OCI-M1 (cell line): ENCODE measurements at regions not wholly inside any gene's neighbourhood (a gene's known extent, or its start where the extent isn't known, plus 50 kb on each side); places are given as distances from the start of the nearest gene placed in this dataset.
A peak's percentile ranks its signal among the peaks of the same experiment; 100 is the strongest.
"Not testable (repeated sequence)": the region's sequence is repeated elsewhere in the genome, so short reads cannot be mapped to it uniquely, and the experiment has no call there.

ENCODE experiments used
- DNase-seq: peaks from one replicate; lab custom pipeline; 2025; lab: John Stamatoyannopoulos, UW

GRCh38 chr6:10128721-10129120 lies 286.2 kb downstream of the TFAP2A start:
- no peak for DNase-seq

DNA sequence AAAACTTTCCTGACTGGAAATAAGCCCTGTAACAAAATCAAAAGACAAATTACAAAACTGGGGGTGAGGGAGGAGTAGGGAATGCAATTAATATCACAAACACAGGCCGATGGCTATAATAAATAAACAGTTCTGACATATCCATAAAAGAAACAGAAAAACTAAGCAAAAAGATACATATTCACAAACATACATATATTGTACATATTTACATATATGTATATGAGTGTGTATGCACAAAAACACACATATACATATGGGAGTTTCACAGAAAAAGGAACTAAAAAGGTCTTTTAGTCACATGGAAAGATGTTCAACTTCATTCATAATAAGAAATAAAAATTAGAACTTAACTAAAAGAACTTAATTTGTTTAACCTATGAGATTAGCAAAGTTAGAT lies 292.7 kb downstream of the TFAP2A start:
- DNase-seq, result no peak

DNA sequence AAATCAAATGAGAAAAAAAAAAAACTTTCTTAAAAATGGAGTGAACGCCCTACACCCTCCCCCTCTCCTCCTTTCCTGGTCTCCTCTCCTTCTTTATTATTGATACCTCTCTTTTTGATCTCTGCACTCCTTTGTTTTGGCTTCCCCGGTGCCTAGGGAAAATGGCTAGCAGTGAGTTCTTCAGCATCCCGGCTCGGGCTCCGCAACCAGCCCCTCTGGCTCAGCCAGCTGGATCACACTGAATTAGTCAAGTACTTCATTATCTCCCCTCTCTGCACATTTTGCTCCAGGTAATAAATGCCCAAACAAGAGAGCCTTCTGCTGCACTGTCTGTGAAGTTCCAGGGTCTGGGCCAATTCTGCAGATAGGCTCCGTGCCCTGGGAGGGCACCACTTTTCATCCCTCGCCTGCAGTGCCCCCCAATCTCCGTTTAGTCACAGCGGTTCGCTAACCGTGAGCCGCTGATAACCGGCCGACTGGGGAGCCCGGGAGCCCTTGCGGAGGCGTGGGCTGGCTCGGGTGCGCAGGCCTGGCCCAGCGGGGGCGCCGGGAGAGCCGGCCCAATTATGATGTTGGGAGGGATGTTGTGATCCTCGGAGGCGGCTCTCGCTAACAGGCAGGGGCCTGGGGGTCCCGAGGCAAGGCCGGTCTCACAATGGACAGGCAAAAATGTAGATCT lies 301.9 kb downstream of the TFAP2A start:
- no peak for DNase-seq

- no peak for DNase-seq
Measured at GRCh38 chr6:10111975-10112374, 302.9 kb downstream of the TFAP2A start.

- DNase-seq, result peak; percentile 83
Measured at GRCh38 chr6:10101551-10102252, 313.2 kb downstream of the TFAP2A start.

DNA sequence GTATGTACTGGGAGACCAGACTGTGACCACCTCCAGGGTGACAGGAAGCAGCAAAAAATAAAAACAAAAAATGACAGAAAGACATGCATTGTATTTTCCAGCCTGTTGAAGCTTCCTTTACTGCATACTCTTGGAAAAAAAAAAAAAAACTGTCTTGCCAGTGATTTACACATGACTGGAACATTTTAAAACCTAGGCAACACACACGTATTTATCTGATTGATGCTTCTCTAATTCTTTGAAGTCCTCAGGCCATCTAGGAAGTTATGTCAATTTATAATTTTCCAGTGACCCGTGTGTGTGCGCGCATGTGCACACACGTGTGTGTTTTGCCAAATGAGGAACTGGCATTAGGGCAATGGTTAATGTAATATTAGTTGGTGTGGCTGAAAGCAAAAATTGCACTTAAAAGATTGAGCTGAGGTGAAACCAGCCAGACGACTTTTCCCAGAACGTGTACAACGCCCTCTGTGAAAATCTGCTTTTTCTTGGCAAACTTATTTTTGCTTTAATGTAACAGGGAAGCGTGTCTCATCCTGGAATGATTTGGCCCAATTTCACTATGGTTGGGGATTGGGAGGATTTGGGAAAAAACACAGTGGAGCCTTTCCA lies 315.2 kb downstream of the TFAP2A start:
- peak; percentile 61 for DNase-seq

- DNase-seq, result peak; percentile 68
Measured at GRCh38 chr6:10098756-10099528, 315.9 kb downstream of the TFAP2A start.

DNA sequence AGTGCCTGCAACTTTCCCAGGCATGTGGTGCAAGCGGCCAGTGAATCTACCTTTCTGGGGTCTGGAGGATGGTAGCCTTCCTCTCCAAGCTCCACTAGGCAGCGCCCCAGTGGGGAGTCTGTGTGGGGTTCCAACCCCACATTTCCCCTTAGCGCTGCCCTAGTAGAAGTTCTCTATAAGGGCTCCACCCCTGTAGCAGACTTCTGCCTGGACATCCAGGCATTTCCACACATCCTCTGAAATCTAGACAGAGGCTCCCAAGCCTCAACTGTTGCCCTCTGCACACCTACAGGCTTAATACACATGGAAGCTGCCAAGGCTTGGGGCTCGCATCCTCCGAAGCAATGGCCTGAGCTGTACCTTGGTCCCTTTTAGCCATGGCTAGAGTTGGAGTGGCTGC lies 321.6 kb downstream of the TFAP2A start:
- DNase-seq, result no peak

- DNase-seq, result no peak
Measured at GRCh38 chr6:10084111-10084986, 330.5 kb downstream of the TFAP2A start.

DNA sequence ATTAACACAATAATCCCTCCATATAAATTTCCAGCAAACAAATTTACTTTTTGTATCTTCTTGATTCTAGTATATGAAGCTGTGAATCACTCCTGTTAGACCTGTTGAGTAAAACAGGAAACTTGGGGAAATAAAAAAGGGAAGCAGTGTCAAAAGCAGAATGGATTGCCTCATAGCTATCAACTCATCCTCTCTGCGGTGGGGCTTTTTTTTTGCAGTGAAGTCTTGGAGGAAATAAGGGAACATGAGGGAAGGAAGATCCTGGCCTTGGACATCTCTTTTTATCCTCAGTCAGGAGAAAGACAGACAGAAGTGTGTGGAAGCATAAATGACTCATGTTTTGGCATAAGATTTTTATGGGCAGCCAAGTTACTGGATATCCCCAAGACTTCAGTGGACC lies 332.5 kb downstream of the TFAP2A start:
- peak; percentile 76 for DNase-seq

DNA sequence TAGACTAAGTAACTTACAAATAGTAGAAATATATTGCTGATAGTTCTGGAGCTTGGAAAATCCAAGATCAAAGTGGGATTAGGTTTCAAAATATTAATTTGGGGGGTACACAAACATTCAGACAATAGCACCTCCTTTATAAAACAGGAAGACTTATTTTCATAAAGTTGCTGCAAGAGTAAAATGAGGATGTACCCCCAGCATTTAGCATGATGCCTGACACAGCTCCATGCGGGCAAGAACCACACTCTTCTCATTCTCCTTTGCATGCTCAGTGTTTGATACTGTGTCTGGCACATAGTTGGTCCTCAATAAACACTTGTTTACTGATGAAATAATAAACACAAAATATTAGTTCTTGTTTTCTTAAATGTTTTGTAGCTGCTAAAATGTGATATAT lies 332.9 kb downstream of the TFAP2A start:
- DNase-seq, result no peak

GRCh38 chr6:10081075-10081474 lies 333.8 kb downstream of the TFAP2A start:
- no peak for DNase-seq

DNA sequence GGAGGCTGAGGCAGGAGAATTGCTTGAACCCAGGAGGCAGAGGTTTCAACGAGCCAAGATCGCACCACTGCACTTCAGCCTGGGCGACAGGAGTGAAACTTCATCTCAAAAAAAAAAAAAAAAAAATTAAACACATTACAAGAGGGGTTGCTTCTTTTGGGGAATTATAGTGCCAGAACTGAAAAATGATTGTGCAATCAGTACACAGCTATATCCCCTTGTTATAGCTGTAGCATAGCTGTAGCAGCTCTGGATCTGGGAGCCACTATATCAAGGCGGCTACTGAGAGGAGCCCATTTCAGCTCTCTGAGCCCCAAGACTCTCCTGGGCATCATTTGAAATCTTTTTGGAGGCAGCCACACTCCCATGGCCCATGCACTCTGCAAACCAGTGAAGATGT lies 334.3 kb downstream of the TFAP2A start:
- no peak for DNase-seq

DNA sequence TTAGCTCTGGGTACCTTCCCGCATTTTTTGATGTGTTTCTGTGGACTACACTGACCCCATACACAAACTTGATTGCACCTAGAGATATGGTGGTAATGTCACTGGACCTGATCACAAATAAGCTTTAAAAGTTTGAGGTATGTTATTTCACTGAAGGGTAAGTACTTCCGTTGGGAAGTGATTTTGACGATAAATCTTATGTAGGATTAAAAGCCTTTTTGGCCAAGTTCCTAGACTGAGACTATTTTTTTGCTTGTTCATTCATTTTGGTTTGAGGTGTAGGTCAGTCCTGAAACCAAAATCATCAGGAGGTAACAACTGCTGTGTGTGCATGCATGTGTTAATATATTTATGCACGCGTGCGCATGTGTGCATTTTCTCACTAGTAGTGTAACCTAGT lies 336.3 kb downstream of the TFAP2A start:
- DNase-seq, result no peak

- DNase-seq, result not testable (repeated sequence)
Measured at GRCh38 chr6:10074726-10075125, 340.1 kb downstream of the TFAP2A start.

- DNase-seq, result no peak
Measured at GRCh38 chr6:10073341-10073740, 341.5 kb downstream of the TFAP2A start.

- DNase-seq, result no peak
Measured at GRCh38 chr6:10071631-10072220, 343.1 kb downstream of the TFAP2A start.

- DNase-seq, result no peak
Measured at GRCh38 chr6:10060004-10060403, 354.9 kb downstream of the TFAP2A start.

GRCh38 chr6:10054672-10055071 lies 360.2 kb downstream of the TFAP2A start:
- DNase-seq, result no peak

GRCh38 chr6:10051283-10051682 lies 363.6 kb downstream of the TFAP2A start:
- DNase-seq, result no peak
